IPS-NIHi11 (cell line): ENCODE measurements at regions not wholly inside any gene's neighbourhood (a gene's known extent, or its start where the extent isn't known, plus 50 kb on each side); places are given as distances from the start of the nearest gene placed in this dataset.
"Not testable (repeated sequence)": the region's sequence is repeated elsewhere in the genome, so short reads cannot be mapped to it uniquely, and the experiment has no call there.

ENCODE experiments used
- DNase-seq: peaks from one replicate; pipeline ENCODE4 v3.0.0; 2012; ENCODE audit warnings: mixed read lengths, low spot score

DNA sequence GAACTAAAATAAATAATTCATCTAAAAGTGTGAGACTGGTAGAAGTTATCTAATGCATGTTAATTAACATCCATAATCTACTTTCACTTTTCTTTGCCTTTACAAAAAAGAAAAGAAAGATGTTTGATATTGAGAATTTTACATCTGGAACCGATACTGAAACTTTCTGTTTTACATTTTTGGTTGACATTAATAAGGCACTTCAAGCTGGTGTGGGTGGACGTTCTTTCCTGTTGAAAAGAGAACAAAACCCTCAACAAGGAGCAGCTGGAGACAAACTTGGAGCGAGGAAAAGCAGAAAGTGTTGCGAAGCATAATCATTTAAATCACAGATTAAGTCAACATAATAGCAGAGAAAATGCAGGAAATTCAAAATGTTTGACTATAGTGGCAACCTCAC lies 575.2 kb upstream of the ADGRB3 start:
- DNase-seq: no peak

DNA sequence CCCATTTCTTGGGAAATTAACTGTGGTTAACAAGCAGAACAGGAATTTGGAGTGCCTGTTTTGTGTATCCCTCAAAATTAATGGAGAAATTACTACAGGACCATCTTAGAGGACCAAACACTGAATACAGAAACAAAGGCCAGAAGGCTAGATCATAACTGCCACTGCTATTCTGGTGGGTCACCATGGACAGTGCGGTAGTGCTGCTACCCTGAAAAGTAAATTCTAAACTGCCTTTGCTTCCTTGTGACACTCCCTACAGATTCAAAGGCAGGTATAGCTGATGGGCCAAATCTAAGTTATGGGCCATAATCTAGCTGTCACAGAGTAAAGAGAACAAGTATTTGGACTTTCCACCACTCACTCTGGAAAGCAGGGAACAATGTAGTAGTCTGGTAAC lies 575.8 kb upstream of the ADGRB3 start:
- no peak for DNase-seq

DNA sequence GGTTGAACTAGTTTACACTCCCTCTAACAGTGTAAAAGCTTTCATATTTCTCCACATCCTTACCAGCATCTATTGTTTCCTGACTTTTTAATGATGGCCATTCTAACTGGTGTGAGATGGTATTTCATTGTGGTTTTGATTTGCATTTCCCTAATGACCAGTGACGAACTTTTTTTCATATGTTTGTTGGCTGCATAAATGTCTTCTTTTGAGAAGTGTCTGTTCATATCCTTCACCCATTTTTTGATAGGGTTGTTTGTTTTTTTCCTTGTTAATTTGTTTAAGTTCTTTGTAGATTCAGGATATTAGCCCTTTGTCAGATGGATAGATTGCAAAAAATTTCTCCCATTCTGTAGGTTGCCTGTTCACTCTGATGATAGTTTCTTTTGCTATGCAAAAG lies 578.5 kb upstream of the ADGRB3 start:
- DNase-seq: not testable (repeated sequence)

DNA sequence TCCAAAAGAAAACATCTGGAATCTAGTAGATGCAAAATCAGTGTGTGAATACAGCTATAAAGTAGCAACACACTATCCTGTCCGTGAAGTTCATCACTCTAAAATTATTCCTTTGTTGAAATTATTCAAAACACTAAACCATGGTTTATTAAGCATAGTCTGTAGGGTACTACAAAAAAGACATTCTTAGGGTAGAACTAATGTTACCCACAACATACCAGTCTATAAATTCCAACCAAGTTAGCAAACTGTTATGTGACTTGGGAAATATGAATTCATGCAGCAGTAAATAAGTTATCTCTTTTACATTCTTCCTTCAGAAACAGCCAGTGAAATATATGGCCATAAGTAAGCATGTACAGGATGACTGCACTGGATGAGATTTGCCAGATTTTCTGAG lies 580.3 kb upstream of the ADGRB3 start:
- no peak for DNase-seq

DNA sequence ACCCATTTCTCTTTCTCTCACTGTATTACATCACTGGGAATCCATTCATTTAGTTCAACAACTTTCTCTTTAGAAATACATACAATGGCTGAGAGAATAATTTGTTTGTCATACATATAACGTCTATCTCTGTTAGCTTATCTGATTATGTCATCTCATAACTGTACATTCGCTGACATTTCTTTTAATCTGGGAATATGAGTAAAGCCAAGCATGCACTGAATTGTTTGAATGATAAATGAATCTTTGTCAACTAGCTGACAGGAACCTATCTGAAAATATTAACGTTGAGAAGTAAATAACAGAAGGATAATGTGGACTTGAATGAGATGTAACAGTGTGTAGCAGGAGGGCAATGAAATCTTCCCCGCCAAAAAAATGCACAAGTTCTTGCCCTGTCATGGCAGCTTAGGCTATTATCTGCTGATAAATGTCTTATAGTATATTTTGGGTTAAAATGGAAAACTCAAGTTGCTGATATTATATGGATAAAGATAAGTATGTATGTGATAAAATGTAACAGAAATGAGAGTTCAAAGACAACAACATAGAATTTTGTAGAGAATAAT lies 581.2 kb upstream of the ADGRB3 start:
- no peak for DNase-seq

- no peak for DNase-seq
These were observed 582.8 kb upstream of the ADGRB3 start for GRCh38 chr6:68052234-68052633.

DNA sequence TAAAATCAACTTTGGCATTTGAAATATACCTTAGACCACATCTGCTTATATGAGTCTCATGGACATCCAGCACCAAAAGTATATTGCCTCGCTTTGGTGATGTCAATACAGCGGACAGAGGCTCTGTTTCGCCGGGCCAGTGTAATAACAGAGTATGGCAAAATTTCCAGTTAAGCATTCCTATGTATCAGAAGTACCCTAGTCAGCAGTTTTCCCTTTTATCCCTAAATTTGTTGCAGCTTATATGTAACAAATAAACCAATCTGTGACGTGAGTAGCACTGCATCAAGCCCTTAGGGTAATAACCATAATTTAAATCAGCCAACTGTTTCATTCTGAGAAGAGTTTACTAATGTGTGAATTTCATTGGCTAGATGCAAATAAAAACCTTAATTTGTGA lies 585.5 kb upstream of the ADGRB3 start:
- DNase-seq: no peak

- no peak for DNase-seq
These were observed 588.3 kb upstream of the ADGRB3 start for GRCh38 chr6:68046756-68047155.

GRCh38 chr6:68046302-68046701 lies 588.8 kb upstream of the ADGRB3 start:
- no peak for DNase-seq

GRCh38 chr6:68045193-68045592 lies 589.9 kb upstream of the ADGRB3 start:
- DNase-seq: no peak

DNA sequence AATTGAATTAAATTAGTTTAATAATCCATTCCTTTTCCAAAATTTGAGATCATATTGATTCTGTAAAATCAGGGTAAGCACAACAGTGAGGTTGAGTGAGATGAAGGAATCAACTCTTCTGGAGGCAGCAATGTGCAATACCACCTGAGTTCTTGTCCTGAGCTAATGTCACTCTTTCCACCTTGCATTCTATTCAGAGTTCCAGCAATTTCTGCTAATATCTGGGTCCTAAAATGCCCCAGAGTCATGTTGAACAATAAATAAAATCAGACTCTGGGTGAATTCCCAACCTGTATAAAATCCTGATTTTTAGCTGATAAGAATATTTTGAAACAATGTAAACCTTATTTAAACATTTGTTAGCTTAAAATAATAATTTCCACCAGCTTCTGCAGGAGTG lies 590.8 kb upstream of the ADGRB3 start:
- DNase-seq: no peak

GRCh38 chr6:68043122-68043398 lies 592.0 kb upstream of the ADGRB3 start:
- no peak for DNase-seq

DNA sequence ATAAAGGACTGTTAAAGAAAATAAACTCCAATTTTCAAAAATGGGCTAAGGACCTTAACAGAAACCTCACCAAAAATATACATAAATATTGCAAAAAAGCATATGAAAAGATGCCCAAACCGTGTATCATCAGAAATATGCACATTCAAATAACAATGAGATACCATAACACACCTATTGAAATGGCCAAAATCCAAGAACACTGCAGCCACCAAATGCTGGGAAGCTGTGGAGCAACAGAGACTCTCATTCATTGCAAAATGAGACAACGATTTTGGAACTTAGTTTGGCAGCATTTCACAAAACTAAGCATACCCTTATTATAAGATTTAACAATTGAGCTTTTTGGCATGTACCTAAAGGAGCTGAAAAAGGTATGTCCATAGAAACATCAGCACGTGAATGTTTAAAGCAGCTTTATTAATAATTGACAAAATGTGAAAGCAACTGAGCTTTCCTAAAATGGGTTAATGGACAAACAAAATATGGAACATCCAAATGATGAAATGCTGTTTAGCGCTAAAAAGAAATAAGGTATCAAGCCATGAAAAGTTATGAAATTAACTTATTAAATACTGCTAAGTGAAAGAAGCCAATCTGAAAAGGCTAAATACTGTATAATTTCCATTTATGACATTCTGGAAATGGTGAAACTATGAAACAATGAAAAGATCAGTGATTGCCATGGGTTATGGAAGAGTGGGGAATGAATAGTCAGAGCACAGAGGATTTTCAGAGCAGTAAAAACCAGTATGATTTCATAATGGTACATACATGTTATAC lies 592.6 kb upstream of the ADGRB3 start:
- no peak for DNase-seq

DNA sequence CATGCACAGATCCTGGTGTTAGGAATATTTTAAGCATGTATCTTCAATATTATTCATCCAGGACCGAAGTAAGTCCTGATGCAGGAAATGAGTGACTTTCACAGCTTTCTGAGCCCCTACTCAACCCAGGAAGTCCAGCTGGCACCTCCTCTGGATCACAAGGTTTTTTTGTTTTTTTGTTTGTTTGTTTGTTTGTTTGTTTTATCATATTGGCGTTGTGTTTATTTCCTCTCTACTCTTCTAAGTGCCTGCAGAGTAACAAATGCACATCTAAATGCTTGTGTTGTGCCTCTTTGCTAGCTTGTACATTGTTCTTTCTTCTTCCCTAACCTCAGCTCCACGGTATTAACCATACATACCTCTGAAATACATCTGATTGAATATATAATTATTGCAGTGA lies 594.3 kb upstream of the ADGRB3 start:
- no peak for DNase-seq

GRCh38 chr6:68040312-68040778 lies 594.7 kb upstream of the ADGRB3 start:
- DNase-seq: no peak

DNA sequence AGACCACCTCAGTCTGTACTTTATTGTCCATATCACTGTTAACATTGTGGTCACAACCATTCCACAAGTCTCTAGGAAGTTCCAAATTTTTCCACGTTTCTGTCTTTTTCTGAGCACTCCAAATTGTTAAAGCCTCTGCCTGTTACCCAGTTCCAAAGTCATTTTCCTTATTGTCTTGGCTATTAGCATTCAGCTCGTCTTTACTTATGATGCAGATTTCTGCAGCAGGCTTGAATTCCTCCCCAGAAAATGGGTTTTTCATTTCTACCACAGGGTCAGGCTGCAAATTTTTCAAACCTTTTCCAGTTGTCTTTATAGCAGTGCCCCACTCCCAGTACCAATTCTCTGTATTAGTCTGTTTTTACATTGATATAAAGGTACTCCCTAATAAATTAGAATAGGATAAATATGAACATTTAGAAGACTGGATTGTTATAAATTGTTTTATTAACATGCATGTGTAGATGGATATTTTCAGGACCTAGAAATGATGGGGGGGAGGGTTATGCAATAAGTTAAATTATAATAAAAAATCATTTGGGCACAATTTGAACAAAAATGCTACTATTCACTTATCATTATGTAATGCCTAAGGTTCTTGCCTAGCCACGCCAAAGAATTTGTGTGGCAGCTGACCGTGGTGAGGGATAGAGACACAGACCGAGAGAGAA lies 595.3 kb upstream of the ADGRB3 start:
- no peak for DNase-seq

- DNase-seq: peak; percentile 29
These were observed 596.2 kb upstream of the ADGRB3 start for GRCh38 chr6:68038815-68039408.

- DNase-seq: no peak
These were observed 602.9 kb upstream of the ADGRB3 start for GRCh38 chr6:68032217-68032616.

GRCh38 chr6:68031054-68031453 lies 604.0 kb upstream of the ADGRB3 start:
- no peak for DNase-seq

DNA sequence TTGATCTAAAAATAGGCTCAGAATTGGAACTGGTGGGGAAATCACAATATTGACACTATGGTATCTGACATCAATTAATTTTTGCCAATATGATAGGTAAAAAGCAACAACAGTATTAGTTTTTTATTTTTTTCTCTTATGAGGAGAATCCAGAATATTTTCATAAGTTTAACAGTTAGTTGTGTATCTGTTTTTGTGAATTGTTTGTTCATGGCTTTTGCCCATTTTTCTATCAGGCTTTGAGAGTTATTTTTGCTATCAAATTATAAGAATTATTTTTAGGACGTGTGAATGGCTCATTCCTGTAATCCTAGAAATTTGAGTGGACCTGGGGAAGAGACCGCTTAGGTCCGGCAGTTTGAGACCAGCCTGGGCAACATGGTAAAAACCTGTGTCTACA lies 608.6 kb upstream of the ADGRB3 start:
- no peak for DNase-seq

GRCh38 chr6:68025764-68026163 lies 609.3 kb upstream of the ADGRB3 start:
- no peak for DNase-seq

DNA sequence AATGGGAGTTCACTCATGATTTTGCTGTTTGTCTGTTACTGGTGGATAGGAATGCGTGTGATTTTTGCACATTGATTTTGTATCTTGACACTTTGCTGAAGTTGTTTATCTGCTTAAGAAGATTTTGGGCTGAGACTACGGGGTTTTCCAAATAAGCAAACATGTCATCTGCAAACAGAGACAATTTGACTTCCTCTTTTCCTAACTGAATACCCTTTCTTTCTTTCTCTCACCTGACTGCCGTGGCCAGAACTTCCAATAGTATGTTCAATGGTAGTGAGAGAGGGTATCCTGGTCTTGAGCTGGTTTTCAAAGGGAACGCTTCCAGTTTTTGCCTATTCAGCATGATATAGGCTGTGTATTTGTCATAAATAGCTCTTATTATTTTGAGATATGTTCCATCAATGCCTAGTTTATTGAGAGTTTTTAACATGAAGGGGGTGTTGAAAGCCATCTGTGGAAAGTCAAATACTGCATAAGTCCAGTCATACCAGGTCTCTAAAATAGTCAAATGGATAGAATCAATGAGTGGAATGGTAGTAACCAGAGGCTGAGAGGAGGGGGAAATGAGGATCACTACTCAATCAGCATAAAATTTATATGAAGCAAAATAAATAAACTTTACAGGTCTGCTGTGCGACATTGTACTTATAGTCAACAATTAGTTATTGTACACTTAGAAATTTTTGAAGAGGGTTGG lies 610.4 kb upstream of the ADGRB3 start:
- DNase-seq: no peak

GRCh38 chr6:68022968-68023367 lies 612.1 kb upstream of the ADGRB3 start:
- not testable (repeated sequence) for DNase-seq
